Thoracic aorta (tissue), 2 donors: ENCODE measurements at regions not wholly inside any gene's neighbourhood (a gene's known extent, or its start where the extent isn't known, plus 50 kb on each side); places are given as distances from the start of the nearest gene placed in this dataset.

Experiments
- ATAC-seq: fragments of 150-250 bp; one replicate; pipeline ENCODE4 v1.8.0; 2017; ENCODE audit warnings: low read depth; ENCODE audit not compliant: insufficient number of reproducible peaks, low FRiP score
- DNase-seq: peaks from one replicate; pipeline ENCODE4 v3.0.0-alpha.2; 2020; ENCODE audit warnings: low spot score
- H3K27ac ChIP-seq, 2 donors: fragments of 200-600 bp; sonication (generic); 1 replicate in 1 of 2; 2 replicates in 1 of 2; pipeline ENCODE4 v1.5.1; 2016; ENCODE audit warnings: mild to moderate bottlenecking in 2 of 2, moderate library complexity in 2 of 2
- H3K27me3 ChIP-seq: fragments of 200-600 bp; sonication (generic); replicated peaks from 2 replicates; pipeline ENCODE4 v1.6.0; 2016; ENCODE audit warnings: mild to moderate bottlenecking; ENCODE audit not compliant: insufficient read depth
- H3K36me3 ChIP-seq: fragments of 200-600 bp; sonication (generic); one replicate; pipeline ENCODE4 v1.5.1; 2016
- H3K4me1 ChIP-seq, 2 donors: fragments of 200-600 bp; sonication (generic); 1 replicate in 1 of 2; 2 replicates in 1 of 2; pipeline versions ENCODE4 v1.5.1 to v1.6.0; 2016; ENCODE audit warnings: low read depth in 2 of 2, mild to moderate bottlenecking in 1 of 2; ENCODE audit not compliant: control insufficient read depth in 1 of 2
- H3K4me3 ChIP-seq: fragments of 200-600 bp; sonication (generic); 2 replicates; pipeline ENCODE4 v1.5.1; 2016; ENCODE audit warnings: mild to moderate bottlenecking
- H3K9me3 ChIP-seq: fragments of 200-600 bp; sonication (generic); 2 replicates; pipeline ENCODE4 v1.5.1; 2016
- TF ChIP-seq, protein P1 (sequence below): fragments of 200-600 bp; sonication (generic); IDR thresholded peaks from one replicate; pipeline ENCODE4 v1.5.1; 2019; ENCODE audit warnings: antibody characterized with exemption

DNA sequence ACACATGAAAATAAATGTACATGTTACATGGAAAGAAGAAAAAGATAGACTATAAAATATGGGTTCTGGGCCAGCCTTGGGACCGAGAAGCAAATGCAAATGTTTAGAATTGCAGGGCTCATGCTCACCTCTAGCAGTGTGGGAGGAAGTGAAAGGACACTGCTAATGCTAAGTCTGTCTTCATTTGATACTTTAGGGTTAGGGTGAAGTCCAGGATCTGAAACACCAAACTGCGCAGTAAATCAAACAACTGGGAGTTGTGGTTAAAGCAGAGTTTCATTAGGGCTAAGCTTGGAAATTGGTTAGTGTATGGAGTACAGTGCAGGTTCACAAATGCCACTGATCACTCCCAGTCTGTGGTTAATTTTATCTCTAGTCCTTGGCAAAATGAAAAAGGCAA lies 73.2 kb upstream of the PDK4 start:
- no peak overlapping the region for H3K27ac ChIP-seq
- no peak overlapping the region for H3K4me3 ChIP-seq
- H3K36me3 ChIP-seq, result no peaks in the 10 kb centered on the region
- H3K9me3 ChIP-seq, result no peaks in the 10 kb centered on the region
- H3K27me3 ChIP-seq, result no peaks in the 10 kb centered on the region
- TF ChIP-seq, protein P1, sequence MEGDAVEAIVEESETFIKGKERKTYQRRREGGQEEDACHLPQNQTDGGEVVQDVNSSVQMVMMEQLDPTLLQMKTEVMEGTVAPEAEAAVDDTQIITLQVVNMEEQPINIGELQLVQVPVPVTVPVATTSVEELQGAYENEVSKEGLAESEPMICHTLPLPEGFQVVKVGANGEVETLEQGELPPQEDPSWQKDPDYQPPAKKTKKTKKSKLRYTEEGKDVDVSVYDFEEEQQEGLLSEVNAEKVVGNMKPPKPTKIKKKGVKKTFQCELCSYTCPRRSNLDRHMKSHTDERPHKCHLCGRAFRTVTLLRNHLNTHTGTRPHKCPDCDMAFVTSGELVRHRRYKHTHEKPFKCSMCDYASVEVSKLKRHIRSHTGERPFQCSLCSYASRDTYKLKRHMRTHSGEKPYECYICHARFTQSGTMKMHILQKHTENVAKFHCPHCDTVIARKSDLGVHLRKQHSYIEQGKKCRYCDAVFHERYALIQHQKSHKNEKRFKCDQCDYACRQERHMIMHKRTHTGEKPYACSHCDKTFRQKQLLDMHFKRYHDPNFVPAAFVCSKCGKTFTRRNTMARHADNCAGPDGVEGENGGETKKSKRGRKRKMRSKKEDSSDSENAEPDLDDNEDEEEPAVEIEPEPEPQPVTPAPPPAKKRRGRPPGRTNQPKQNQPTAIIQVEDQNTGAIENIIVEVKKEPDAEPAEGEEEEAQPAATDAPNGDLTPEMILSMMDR, result no peak
- ATAC-seq (no peak), DNase-seq (no peak)
- H3K4me1 ChIP-seq, result no peaks in the 10 kb centered on the region

DNA sequence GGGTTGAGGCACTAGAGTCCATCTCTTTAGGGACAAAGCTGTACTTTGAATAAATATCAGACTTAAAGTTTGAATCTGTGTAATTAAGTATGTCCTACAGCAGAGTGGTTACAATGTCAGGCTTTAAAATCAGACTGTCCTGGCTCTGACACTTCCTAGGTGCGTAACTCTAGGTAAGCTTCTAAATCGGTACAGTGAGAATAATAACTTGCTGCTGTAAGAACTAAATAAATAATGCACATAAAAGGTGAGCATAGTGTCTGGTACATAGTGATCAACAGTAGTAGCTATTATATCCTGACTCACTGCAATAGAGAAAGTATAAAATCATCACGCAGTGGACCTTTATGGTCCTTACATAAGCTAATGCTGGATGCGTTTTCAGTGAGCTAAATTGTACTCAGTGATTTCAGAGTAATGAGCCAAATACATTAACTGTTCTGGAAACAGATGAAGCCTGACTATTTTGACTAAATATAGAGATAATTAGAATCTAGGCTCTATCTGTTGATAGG lies 72.2 kb upstream of the PDK4 start:
- Histone ChIP-seq H3K9me3 (no peaks in the 10 kb centered on the region), H3K27ac (no peak overlapping the region), H3K4me3 (no peak overlapping the region), H3K36me3 (no peaks in the 10 kb centered on the region), H3K4me1 (no peaks in the 10 kb centered on the region), H3K27me3 (no peaks in the 10 kb centered on the region)
- ATAC-seq, result no peak
- DNase-seq, result no peak
- TF ChIP-seq, protein P1, result no peak

DNA sequence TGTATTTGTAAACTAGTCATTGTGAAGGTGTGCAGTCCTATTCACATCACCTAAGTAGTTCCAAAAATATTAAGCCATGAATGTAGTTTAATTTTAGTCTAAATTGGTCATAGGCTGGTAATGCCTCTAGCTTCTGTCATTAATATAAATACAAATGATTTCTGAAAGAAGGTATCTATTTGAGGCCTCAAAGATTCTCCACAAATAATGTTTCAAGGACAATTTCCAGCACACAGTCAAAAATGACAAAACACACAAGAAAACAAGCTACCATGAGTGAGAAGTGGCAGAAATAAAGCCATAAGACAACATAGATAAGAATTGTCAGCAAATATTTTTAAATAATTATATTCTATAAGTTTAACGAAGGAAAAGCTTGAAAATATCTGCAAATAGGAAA lies 66.7 kb upstream of the PDK4 start:
- H3K27ac ChIP-seq, result no peak overlapping the region
- H3K4me1 ChIP-seq, result no peaks in the 10 kb centered on the region
- DNase-seq (no peak), ATAC-seq (no peak)
- no peaks in the 10 kb centered on the region for H3K36me3 ChIP-seq
- TF ChIP-seq, protein P1, result no peak
- peaks cover 3% of the 10 kb centered on the region for H3K9me3 ChIP-seq
- no peaks in the 10 kb centered on the region for H3K27me3 ChIP-seq
- no peak overlapping the region for H3K4me3 ChIP-seq

DNA sequence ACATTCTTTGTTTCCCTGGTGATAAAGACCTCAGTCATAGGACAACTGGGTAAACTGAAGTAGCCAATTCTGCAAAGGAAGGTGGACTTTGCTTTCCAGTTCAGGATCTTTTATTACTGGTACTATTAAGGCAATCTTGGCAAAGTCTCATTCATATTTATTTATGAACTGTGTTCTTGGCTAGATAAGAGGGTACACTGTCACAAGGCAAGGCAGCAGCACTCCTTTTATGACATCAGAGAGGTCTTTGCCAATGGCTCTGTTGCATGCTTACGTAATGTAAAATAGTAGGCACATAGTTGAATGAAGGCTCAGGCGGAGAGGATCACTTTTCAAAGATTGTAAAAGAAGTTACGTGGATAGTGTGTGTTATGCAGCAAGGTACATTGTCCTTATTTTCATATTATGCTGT lies 63.7 kb upstream of the PDK4 start:
- no peaks in the 10 kb centered on the region for H3K36me3 ChIP-seq
- H3K27me3 ChIP-seq, result no peaks in the 10 kb centered on the region
- H3K27ac ChIP-seq, result no peak overlapping the region
- TF ChIP-seq, protein P1, result no peak
- H3K4me1 ChIP-seq, result no peaks in the 10 kb centered on the region
- H3K4me3 ChIP-seq, result no peak overlapping the region
- DNase-seq (no peak), ATAC-seq (no peak)
- H3K9me3 ChIP-seq, result peaks cover 3% of the 10 kb centered on the region

DNA sequence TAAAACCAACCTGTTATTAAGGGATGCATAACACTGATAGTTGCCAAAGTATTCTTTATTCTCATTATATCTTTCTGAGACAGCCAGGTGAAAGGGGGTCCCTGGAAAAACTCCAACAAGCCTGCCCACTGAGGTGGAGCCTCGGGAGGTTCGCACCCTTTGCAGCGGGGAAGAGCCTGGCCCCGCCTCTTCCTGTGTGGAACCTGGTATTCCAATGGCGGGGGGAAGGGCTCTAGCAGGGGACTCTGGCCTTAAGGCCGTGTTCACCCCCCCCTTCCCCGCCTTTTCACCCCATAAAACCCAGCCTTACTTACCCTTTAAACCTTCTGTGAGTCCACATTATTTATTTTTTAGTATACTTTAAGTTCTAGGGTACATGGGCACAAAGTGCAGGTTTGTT lies 62.4 kb upstream of the PDK4 start:
- no peak overlapping the region for H3K4me3 ChIP-seq
- no peak for DNase-seq
- H3K27me3 ChIP-seq, result no peaks in the 10 kb centered on the region
- H3K9me3 ChIP-seq, result peaks cover 3% of the 10 kb centered on the region
- no peaks in the 10 kb centered on the region for H3K36me3 ChIP-seq
- TF ChIP-seq, protein P1, result no peak
- no peaks in the 10 kb centered on the region for H3K4me1 ChIP-seq
- H3K27ac ChIP-seq, result no peak overlapping the region
- ATAC-seq, result no peak
